Inflammatory macrophage treated with lipopolysaccharide for 4 hours (primary cell): ENCODE measurements at regions not wholly inside any gene's neighbourhood (a gene's known extent, or its start where the extent isn't known, plus 50 kb on each side); places are given as distances from the start of the nearest gene placed in this dataset.
"Not testable (repeated sequence)": the region's sequence is repeated elsewhere in the genome, so short reads cannot be mapped to it uniquely, and the experiment has no call there.

Experiments used
- DNase-seq: peaks from one replicate; pipeline ENCODE4 v3.0.0-alpha.2; 2020

DNA sequence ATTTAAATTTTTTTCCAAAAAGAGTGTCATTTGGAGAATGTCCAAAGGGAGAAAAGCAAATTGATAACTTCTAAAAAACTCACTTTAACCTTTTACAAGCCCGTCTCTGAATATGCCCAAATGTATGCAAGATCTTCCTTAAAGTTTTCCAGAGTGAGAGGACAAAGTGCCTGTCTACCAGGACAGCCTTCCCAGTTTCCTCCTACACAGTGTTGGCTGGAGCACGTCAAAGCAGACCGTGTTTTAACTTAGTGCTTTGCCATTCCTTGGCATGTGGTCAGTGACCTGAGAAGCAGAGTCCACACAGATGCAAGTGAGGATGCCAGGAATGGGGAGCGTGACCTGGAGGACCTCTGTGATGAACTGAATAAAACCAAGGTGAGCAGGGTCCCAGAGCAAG is 245.7 kb downstream of the FAM43A start:
- no peak for DNase-seq

DNA sequence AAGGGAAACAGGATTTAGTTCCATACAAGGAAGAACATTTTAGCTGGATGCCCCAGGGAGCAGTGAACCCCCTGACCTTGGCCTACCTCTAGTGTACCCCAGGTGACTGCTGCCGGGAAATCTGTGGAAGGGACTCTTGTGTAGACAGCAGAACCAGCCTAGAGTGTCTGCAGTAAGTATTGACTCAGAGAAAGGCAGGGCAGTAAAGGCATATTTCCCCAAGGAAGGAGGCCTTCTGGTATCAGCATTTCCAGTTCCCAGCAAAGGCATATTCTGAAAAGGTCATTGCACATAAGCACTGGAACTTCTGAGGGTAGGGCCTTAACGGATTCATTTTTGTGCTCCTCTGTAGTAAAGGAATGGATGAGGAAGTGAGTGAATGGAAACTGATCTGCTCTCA is 246.2 kb downstream of the FAM43A start:
- no peak for DNase-seq

DNA sequence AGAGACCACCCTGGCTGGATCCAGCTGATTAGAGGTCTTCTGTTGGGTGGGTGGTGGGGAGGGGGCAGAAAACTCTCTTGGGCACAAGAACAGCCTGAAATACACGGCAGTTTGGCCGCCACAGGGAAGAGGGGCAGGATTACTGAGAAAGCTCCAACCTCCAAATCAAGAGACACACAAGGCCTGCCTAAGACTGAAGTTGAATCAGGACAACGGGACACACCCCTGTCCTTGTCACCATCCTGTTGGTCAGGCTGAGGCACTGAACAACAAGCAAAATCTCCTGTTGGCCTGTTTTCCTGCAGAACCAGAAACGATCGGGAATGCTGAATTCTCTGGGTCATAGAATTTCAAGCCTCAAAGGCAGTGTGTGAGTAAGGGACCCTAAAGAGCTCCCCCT is 247.8 kb downstream of the FAM43A start:
- DNase-seq: no peak

DNA sequence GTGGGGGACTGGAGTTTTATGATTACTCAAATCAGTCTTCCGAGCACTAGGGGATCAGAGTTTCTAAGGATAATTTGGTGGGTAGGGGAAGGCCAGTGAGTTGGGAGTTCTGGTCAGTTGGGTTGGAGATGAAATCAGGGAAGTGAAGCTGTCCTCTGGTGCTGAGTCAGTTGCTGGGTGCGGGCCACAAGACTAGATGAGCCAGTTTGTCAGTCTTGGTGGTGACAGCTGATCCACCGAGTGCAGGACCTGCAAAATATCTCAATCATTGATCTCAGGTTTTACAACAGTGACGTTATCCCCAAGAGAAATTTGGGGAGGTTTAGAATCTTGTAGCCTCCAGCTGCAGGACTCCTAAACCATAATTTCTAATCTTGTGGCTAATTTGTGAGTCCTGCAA is 249.4 kb downstream of the FAM43A start:
- peak; percentile 75 for DNase-seq

DNA sequence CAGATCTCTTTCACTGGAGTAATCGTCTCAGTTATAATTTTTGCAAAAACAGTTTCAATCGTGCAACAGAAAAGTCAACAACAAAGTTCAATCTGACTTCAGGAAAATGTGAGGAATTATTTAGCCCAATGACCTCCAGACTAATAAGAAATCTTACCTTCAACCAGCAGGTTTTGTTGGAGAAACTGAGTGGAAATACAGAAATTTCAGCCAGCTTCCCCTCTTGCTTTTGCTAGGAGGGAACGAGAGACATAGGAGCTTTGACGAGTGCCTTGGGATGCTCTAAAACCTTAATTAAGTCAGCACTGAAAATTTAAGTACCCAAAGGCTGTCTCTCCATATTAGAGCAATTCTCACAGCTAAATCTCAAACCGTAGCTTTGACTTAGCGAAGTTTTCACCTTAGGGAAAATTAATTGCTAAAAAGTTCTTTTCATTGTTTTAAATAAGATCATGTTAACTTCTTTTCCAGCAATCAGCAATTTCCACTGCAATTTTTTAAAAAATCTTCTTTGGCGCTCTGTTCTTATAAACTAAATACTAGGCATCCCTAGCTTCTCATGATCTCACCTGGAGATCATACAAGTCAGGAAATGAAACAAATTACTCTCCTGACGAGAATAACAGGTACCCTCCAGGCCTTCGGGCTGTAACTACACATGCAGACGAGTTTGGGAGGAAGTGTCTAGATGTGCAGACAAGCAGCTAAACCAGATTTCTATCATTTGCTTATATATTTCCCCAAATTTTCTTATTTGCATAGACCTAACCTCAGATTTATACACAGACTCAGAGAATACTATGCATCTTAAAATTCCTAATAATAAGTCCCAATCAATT is 250.2 kb downstream of the FAM43A start:
- DNase-seq: no peak

DNA sequence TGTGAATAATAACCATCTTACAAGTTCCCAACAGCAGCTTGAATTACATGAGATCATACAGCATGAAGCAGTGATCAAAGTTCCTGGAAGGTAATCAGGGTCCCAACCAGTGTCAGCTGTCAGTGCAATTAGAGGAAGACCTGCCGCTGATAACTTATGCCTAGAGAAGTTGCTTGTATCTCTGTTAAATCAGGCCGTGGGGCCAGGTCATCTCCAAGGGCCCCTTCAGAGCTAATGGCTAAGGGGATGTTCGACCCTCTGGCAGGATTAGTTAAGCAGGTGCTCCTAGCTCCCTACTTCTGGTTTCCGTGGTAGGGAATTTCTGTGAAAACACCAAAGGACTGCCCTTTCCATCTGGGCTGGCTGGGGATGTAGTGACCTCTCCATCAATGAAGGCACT is 251.0 kb downstream of the FAM43A start:
- DNase-seq: no peak

DNA sequence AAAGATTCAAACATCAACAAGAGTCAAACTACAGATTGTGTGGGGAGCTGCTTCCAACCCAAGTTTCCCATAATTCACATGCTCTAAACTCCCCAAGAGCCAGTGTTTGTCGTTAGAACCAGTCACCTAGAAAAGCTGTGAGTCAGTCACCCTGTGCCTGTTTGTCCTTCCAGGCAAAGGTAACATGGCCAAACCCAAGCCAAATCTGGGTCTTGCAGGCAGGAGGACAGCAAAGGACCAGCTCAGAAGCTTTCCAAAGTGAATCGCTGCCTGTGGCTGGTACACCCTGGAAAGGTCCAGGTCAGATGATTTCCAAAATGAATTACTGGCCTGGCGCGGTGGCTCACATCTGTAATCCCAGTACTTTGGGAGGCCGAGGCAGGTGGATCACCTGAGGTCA is 251.5 kb downstream of the FAM43A start:
- DNase-seq: no peak

DNA sequence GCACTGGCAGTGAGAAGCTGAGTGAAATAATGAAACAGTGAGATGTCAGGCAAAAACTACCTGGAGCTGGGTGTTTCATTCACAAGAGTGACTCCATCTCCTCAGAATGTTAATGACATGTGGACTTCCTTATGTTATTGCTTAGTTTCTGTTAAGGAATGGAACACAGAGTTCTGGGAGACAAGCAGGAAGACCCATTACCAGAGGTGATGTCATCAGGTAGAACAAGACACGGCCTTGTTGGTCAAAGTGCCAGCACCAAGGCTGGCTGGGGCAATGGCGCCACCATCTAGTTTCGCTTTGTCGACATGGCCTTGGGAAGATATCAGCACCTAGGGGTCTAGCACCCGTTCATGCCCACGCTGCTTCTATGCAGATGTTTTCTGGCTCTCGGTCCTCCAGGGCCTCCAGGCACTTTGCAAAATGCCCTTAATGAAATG is 252.2 kb downstream of the FAM43A start:
- DNase-seq: no peak

DNA sequence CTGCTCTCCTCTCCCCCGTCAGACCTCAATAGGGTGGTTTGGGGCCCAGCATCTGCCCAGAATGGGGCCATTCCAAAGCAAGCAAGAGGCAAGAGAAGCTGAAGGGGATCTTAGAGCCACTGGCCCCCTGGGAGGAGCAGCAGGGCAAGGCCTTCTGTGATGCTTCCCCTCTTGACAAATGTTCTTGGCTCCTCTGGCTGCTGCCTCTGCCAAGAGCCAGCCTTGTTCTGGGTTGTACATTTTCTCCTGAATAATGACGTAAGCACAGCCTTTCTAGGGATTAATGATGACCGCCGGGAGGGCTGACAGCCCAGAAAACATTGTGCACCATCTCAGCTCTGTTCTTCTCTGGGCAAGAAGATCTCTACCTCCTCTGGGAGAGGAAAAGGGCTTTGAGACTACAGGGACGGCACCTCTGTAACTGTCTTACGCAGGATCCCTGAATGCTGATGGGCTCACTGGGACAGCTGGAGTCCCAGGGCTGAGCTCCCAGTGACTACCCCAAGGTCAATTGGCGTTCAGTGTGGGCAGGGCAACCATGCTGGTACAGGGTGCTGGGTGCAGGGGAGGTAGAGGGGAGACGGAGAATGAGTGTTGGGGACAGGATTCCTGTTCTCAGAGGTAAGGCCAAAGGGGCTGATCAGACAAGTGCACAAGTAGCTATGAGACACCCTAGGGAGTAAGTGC is 253.3 kb downstream of the FAM43A start:
- no peak for DNase-seq

DNA sequence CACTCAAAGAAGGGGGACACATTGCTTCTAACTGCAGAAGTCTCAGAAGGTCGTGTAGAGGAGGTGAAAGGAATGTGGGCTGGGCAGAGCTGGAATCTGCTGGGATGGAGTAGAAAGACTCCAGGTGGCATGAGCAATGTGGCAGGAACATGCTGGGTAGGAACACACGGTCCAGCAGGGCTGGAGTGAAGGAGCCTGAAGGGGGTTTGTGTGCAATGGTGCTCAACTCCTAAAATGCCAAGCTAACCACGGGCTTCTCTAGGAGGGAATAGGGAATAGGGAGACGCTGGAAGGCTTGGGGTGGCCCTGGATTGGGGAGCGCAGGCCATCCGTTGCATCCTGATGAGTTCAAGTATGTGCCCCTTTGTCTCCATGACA is 253.8 kb downstream of the FAM43A start:
- no peak for DNase-seq

DNA sequence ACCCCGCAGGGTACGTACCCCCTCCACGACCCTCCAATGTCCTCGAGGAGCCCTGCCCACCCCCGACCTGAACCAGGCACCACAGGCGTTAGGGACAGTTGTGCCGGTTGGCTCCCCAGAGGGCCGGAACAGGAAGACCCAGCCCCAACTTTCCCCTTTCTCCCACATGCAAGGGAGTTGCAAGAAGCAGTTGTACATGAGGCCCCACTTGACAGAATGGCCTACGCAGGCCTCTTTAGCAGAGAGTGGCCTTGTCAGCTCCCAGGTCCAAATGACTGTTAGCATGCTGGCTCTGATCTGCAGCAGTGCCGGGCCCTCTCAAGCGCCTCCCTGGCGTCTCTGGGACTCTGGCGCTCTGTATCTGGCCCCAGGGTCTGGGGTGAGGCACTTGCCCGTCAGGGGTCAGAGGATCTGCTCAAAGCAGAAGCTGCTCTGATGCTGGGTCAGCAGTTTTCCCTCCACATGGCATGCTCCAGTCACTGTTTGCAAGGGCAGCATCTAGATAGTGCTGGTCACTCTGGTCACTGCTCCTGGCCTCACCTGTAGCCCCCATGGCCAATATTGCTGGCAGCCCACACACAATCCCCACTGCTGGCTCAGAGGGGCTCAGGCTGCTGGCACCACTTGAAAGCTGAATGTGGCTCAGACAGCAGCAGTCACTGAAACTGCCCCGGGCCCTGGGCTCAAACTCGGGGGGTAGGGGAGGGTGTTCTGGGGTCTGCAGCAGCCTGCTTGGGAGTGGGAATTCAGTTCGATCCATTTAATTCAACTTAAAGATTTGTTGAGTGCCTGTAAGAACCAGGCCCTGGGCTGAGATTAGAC is 254.5 kb downstream of the FAM43A start:
- DNase-seq: peak; percentile 10

DNA sequence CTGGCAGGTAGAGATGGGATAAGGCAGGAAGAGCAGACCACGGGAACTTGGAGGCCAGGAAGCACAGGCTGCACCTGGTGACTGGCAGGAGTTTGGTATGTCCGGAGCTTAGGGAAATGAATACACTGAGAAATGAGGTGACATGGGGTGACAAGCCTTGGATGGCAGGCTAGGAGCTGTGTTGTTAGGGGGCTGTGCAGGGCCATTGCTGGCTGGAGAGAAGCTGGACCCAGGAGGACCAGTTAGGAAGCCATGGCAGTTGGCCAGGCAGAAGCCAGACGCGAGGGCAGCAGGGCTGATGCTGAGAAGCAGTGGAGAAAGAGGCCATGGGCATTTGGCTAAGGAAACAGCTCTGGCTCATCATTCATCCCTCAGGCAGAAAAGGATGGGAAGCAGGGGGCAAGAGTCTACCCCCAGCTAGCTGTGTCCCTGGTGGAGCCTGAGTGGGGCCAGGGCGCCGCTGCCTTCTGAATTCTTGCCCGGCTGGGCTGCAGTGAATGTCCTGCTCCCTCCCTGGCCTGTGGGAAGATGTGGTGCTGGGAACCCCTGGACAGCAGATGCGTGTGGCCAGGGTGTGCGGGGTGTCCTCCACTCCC is 255.8 kb downstream of the FAM43A start:
- DNase-seq: no peak

DNA sequence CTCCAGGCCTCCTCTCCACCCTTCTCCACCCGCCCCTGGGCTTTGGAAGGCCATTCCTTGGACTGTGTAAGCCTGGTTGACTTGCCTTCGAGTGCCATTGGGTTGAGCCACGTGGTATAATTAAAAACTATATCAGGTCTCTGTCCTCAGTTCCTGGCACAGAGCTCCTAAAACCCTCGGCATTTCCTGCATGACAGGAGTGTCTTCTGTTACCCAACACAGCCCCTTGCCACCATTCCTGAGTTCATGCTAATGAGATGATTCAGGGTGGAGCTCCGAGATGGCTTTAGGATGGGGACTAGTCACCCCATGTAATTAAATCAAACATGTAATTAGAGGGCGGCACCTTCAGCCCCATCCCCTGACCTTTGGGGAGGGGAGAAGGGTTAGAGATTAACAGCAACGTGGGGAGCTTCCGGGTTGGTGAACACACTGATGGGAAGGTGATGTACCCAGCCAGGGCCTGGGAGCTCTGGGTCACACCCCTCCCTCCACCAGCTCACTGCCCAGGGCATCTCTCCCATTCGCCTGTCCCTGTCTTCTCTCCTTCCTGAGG is 256.4 kb downstream of the FAM43A start:
- DNase-seq: no peak

DNA sequence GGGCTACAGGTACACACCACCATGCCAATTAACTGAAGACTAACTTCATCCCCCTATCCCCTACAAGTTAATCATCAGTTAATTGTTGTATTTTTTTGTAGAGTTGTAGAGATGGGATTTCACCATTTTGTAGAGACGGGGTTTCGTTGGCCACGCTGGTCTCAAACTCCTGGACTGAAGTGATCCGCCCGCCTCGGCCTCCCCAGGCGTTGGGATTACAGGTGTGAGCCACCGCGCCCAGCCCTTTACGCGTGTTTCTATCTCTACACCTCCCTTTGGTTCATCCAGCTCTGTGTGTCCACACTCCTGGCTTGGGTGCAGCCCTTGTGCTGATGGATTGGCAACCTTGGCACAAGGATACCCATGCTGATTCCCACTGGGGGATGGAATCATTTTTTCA is 258.8 kb downstream of the FAM43A start:
- DNase-seq: no peak

DNA sequence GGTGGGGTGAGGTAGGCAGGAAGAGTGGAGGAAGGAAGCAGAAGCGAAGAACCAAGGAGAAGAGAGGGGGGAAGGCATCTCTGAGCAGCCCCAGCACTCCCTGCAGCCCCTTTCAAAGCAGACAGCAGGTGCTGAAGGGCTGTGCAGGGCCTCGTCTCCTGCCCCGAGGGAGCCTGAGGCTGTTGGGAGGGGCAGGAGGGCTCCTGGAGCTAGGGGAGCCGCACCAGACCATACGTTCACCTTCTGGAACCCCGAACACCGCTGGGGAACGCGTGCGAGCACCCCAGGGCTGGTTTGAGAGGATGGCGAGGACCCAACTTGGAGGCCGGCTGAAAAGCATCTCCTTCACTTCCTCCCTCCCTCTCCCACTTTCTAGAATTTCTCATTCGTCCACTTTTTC is 259.8 kb downstream of the FAM43A start:
- DNase-seq: no peak

DNA sequence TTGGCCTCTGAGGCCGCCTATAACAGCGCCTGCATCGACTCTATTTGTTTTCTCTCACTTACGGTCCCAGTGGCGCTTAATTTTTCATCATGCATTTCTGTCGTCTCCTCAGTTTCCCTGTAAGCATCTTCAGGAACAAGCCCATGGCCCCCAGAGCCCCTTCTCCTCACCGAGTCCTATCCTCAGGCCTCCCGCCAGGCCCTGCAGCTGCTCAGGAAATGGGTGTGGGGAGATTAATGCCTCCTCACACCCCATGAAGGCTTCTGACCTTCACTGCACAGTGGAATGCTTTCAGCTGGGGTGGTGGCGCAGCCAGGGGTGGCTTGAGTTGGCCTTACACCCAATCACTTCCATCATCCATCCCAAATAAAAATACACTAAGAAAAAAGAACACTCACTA is 260.4 kb downstream of the FAM43A start:
- no peak for DNase-seq

DNA sequence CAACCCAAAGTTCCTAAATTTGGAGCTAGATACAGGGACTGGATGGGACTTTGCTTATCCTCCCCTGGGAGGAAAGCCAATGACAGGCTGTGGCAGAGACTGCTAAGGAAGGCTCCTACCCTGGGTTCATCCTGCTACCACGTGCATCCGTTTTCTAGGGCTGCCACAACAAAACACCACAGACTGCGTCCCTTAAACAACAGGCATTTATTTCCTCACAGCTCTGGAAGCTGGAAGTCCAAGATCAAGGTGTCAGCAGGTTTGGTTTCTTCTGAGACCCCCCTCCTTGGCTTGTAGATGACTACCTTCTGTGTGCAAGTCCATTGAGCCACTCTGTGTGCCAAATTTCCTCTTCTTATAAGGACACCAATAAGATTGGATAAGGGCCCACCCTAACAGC is 263.9 kb downstream of the FAM43A start:
- no peak for DNase-seq

DNA sequence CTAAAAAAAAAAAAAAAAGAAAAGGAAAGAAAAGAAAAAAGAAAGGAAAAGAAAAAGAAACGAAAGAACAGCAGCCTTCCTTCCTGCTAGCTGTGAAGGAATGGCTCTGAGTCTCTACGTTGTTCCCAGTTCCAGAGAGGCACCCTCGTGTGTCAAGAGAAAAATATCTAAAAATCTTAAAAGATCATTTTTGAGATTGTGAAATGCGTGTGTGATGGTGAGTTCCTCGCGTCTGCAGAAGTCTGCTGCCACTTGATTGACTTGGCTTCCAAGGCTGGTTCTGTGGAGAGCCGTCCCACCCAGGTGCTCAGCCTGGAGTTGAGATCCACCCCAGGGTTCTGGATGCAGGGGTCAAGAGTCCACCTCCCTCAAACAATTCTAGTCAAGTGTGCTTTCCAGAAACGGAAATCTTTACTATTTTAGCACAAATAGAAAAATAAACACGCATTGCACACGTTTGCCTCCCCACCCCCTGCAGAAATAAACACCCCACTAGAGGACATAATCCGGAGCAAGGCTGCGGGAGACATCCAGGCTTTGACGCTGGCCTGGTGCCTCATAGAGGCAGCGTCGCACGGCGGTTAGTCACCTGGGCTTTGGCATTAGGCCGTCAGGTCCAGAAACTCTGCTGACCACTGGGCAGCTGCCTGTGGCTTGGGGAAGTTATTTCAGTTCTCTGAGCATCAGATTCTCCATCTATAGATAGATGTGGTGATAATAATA is 265.4 kb downstream of the FAM43A start:
- DNase-seq: no peak

DNA sequence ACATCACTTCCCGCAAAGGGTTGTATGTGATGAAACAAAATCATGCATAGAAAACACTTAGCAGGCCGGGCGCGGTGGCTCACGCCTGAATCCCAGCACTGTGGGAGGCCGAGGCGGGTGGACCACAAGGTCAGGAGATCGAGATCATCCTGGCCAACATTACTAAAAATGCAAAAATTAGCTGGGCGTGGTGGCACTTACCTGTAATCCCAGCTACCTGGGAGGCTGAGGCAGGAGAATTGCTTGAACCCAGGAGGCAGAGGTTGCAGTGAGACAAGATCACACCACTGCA is 265.9 kb downstream of the FAM43A start:
- not testable (repeated sequence) for DNase-seq

DNA sequence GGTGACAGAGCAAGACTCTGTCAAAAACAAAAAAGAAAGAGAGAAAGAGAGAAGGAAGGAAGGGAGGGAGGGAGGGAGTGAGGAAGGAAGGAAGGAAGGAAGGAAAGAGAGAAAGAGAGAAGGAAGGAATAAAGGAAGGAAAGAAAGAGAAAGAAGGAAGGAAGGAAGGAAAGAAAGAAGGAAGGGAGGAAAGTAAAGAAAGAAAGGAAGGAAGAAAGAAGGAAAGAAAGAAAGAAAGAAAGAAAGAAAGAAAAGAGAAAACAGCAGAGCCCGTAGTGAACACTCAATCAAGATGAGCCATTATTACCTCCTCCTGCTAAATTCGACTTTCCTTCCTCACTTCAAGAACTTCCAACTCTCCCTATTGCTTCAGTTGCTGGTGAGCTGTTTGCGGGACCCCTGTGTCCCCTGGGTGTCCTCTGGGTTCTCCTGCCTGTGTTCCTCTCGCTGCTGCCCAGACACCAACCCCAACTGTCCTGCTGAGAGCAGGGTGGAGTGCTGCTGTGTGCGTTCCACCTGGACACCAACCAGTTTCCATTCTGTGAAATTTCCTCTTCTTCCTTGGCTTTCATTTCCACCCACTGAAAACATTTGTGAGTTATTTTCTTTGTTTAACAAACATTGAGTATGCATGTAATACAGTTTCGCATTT is 266.4 kb downstream of the FAM43A start:
- DNase-seq: no peak

DNA sequence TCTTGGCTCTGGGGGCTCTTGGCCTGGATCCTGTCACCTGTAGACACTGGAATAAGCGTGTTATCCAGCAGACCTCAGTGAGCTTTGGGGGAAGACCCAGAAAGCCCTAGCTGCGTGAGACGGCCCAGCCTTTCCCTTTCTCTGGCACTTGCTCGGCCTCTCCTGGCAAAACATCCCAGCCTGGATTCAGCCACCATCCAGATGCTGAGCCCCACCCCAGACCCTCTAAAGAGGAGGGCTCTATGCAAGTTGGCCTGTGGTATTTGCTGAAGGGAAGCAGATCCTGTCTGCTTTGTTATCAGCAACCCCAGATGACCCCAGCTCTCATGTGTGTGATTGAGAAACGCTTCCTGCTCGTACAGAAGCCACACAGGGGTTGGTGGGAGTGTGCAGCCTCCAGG is 267.2 kb downstream of the FAM43A start:
- no peak for DNase-seq

DNA sequence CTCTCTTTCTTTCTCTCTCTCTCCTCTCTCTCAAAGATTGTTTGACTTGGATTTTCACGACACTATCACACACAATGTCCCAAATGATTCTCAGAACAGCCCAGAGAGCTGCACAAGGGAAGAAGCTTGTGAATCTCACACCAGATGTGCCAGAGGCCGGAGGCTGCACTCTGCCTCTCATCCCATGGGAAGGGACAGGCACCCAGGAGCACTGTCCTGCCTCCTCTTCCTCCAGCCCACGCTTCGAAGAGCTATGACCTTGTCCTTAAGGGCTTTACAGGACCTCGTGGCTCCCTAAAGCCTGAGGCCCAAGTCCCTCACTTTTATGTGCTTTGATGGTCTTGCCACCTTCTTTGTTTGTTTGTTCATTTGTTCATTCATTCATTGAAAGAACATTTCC is 267.6 kb downstream of the FAM43A start:
- no peak for DNase-seq
